SK-N-SH (cell line): ENCODE measurements at regions not wholly inside any gene's neighbourhood (a gene's known extent, or its start where the extent isn't known, plus 50 kb on each side); places are given as distances from the start of the nearest gene placed in this dataset.

Experiments
- CTCF ChIA-PET: fragments of 300-600, 350-600 bp; formaldehyde crosslinking; extraction: SDS; loops from one replicate; lab custom pipeline; 2021; lab: Yijun Ruan, JAX
- POLR2A ChIA-PET: fragments of 350-600 bp; sonication (Branson Sonifier 250); formaldehyde crosslinking; extraction: SDS; loops from one replicate; lab custom pipeline; 2020; ENCODE audit warnings: antibody characterized with exemption, inconsistent platforms; lab: Yijun Ruan, JAX
- DNase-seq: peaks from one replicate; pipeline ENCODE4 v3.0.0; 2012
- H2AFZ ChIP-seq: fragments of 200-600 bp; sonication (generic); 2 replicates; pipeline ENCODE4 v1.8.1; 2016; ENCODE audit warnings: antibody characterized with exemption, mild to moderate bottlenecking, low read depth
- H3F3A ChIP-seq: fragments of 200-600 bp; sonication (generic); replicated peaks from 2 replicates; pipeline ENCODE3; 2016; ENCODE audit warnings: antibody characterized with exemption, mild to moderate bottlenecking; ENCODE audit not compliant: insufficient read depth
- H3K27ac ChIP-seq, 2 experiments: fragments of 200-500 bp in 1 of 2; fragments of 200-600 bp in 1 of 2; sonication (Bioruptor generic) in 1 of 2; sonication (generic), shearing (Covaris generic) in 1 of 2; 2 replicates each; pipeline versions ENCODE4 v1.5.1 to v1.6.1; 2014 to 2016; ENCODE audit warnings: low read depth in 2 of 2, inconsistent platforms in 1 of 2, low read length in 1 of 2, mild to moderate bottlenecking in 1 of 2, mixed read lengths in 1 of 2
- H3K27me3 ChIP-seq: fragments of 200-600 bp; sonication (generic), shearing (Covaris generic); 2 replicates; pipeline ENCODE4 v1.6.1; 2016; ENCODE audit warnings: mixed run types; ENCODE audit not compliant: insufficient read depth
- H3K36me3 ChIP-seq, 2 experiments: fragments of 200-500 bp in 1 of 2; fragments of 200-600 bp in 1 of 2; sonication (Bioruptor generic) in 1 of 2; sonication (generic) in 1 of 2; replicated peaks in 1 of 2; 2 replicates each; pipeline versions ENCODE3 to v1.5.1; 2014 to 2016; ENCODE audit warnings: low read length in 1 of 2, mild to moderate bottlenecking in 1 of 2; ENCODE audit not compliant: insufficient read depth in 2 of 2, control insufficient read depth in 1 of 2
- H3K4me1 ChIP-seq, 2 experiments: fragments of 200-500 bp in 1 of 2; fragments of 200-600 bp in 1 of 2; sonication (Bioruptor generic) in 1 of 2; sonication (generic), shearing (Covaris generic) in 1 of 2; 2 replicates each; pipeline versions ENCODE4 v1.5.1 to v1.6.1; 2014 to 2016; ENCODE audit warnings: low read depth in 1 of 2, low read length in 1 of 2, mixed run types in 1 of 2; ENCODE audit not compliant: insufficient read depth in 2 of 2, control insufficient read depth in 1 of 2
- H3K4me2 ChIP-seq: fragments of 200-600 bp; sonication (generic), shearing (Covaris generic); 2 replicates; pipeline ENCODE4 v1.6.1; 2017; ENCODE audit warnings: mixed run types
- H3K4me3 ChIP-seq, 2 experiments: fragments of 200-500 bp in 1 of 2; fragments of 200-600 bp in 1 of 2; sonication (Bioruptor generic) in 1 of 2; sonication (generic), shearing (Covaris generic) in 1 of 2; 2 replicates each; pipeline versions ENCODE4 v1.5.1 to v1.8.1; 2014 to 2016; ENCODE audit warnings: low read depth in 2 of 2, inconsistent platforms in 1 of 2, low read length in 1 of 2, mild to moderate bottlenecking in 1 of 2, mixed read lengths in 1 of 2, moderate library complexity in 1 of 2
- H3K79me2 ChIP-seq: fragments of 200-600 bp; sonication (generic); 2 replicates; pipeline ENCODE4 v1.8.1; 2017; ENCODE audit warnings: mild to moderate bottlenecking; ENCODE audit not compliant: insufficient read depth
- H3K9ac ChIP-seq: fragments of 200-600 bp; sonication (generic); 2 replicates; pipeline ENCODE4 v1.6.1; 2017; ENCODE audit warnings: mixed run types
- H3K9me2 ChIP-seq: fragments of 200-600 bp; sonication (generic); 2 replicates; pipeline ENCODE4 v1.6.1; 2017; ENCODE audit warnings: mixed run types
- H3K9me3 ChIP-seq: fragments of 200-600 bp; sonication (generic); 2 replicates; pipeline ENCODE4 v1.6.1; 2017; ENCODE audit warnings: mixed run types, mild to moderate bottlenecking, moderate library complexity
- H4K20me1 ChIP-seq: fragments of 200-600 bp; sonication (generic); 2 replicates; pipeline ENCODE4 v1.6.1; 2017; ENCODE audit warnings: mild to moderate bottlenecking, mixed run types; ENCODE audit not compliant: insufficient read depth
- CHD2 ChIP-seq: fragments of 150-350 bp; IDR thresholded peaks from 2 replicates; pipeline ENCODE4 v1.6.1; 2018; ENCODE audit warnings: low read length; ENCODE audit not compliant: partially characterized antibody
- EP300 ChIP-seq, 2 experiments: IDR thresholded peaks; 2 replicates each; pipeline versions ENCODE4 v1.4.0 to v1.6.1; 2012; ENCODE audit warnings: borderline replicate concordance in 1 of 2, low read depth in 1 of 2, low read length in 1 of 2
- EZH2phosphoT487 ChIP-seq: fragments of 200-600 bp; sonication (generic); IDR thresholded peaks from 2 replicates; pipeline ENCODE4 v1.6.1; 2017; ENCODE audit warnings: low read depth, mixed run types, mild to moderate bottlenecking, antibody characterized with exemption, moderate library complexity, borderline replicate concordance
- FOXJ3 ChIP-seq: sonication (generic); formaldehyde crosslinking; IDR thresholded peaks from 2 replicates; pipeline ENCODE4 v1.5.1; 2020; ENCODE audit warnings: mild to moderate bottlenecking, missing genetic modification reagents
- GATA2 ChIP-seq: sonication (generic); formaldehyde crosslinking; IDR thresholded peaks from 2 replicates; pipeline ENCODE4 v1.5.0; 2020; ENCODE audit warnings: mild to moderate bottlenecking, missing genetic modification reagents
- IRF3 ChIP-seq: fragments of 150-350 bp; IDR thresholded peaks from 2 replicates; pipeline ENCODE4 v1.6.1; 2016; ENCODE audit warnings: mild to moderate bottlenecking, low read depth, low read length
- MEF2A ChIP-seq: IDR thresholded peaks from 2 replicates; pipeline ENCODE4 v1.4.0; 2012; ENCODE audit warnings: low read depth, borderline replicate concordance
- MXI1 ChIP-seq: IDR thresholded peaks from 2 replicates; pipeline ENCODE4 v1.6.1; 2012; ENCODE audit warnings: mild to moderate bottlenecking, low read depth, low read length, improper control_type of control experiment
- NFIC ChIP-seq: IDR thresholded peaks from 2 replicates; pipeline ENCODE4 v1.4.0; 2012; ENCODE audit warnings: borderline replicate concordance
- NRF1 ChIP-seq: IDR thresholded peaks from 2 replicates; pipeline ENCODE4 v1.6.1; 2012; ENCODE audit warnings: low read depth, mild to moderate bottlenecking, low read length
- POLR2AphosphoS5 ChIP-seq: IDR thresholded peaks from 2 replicates; pipeline ENCODE4 v1.6.1; 2012; ENCODE audit warnings: low read depth, low read length
- RCOR1 ChIP-seq: fragments of 150-350 bp; IDR thresholded peaks from 2 replicates; pipeline ENCODE4 v1.6.1; 2017; ENCODE audit warnings: antibody characterized with exemption, low read length
- RFX5 ChIP-seq: IDR thresholded peaks from 2 replicates; pipeline ENCODE4 v1.6.1; 2012; ENCODE audit warnings: mild to moderate bottlenecking, improper control_type of control experiment, low read length
- SIN3A ChIP-seq: IDR thresholded peaks from 2 replicates; pipeline ENCODE4 v1.6.1; 2012; ENCODE audit warnings: low read depth, mild to moderate bottlenecking, low read length, moderate library complexity, borderline replicate concordance
- SMC3 ChIP-seq: IDR thresholded peaks from 2 replicates; pipeline ENCODE4 v1.6.1; 2012; ENCODE audit warnings: low read depth, low read length, improper control_type of control experiment
- TCF12 ChIP-seq: IDR thresholded peaks from 2 replicates; pipeline ENCODE4 v1.4.0; 2012
- YY1 ChIP-seq: IDR thresholded peaks from 2 replicates; pipeline ENCODE4 v1.4.0; 2012; ENCODE audit warnings: low read depth, mild to moderate bottlenecking
- WGBS: methylation state at CpG from one replicate; pipeline ENCODE4 v1.1.6; 2017; ENCODE audit warnings: low lambda C conversion rate; 5-methylcytosine and 5-hydroxymethylcytosine counted together
- TF ChIP-seq, protein P1 (sequence below): fragments of 150-350 bp; IDR thresholded peaks from 2 replicates; pipeline ENCODE4 v1.6.1; 2017; ENCODE audit warnings: antibody characterized with exemption, low read length, low read depth, borderline replicate concordance

DNA sequence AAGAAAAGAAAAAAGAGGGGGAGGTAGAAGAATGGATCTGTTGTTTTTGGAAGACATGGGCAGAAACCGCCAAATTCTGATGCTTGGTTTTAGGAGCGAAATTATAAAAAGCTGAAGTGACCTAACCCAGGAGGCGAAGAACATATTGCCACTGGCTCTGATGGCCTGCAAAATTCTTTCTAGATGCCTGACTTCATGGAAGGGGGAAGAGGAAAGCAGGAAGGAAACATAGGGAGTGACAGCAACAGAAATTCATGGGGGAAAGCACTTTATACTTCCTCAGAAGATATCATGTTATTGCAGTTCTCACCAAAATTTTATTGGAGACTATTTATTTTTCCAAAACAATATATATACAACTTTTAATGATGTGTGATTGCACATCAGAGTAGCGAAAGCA is 213.5 kb downstream of the DLEU7 start:
- Histone ChIP-seq H3K4me2 (no peak overlapping the region), H3K36me3 (no peaks in the 10 kb centered on the region), H3K27me3 (no peaks in the 10 kb centered on the region), H3F3A (no peaks in the 10 kb centered on the region), H4K20me1 (no peaks in the 10 kb centered on the region), H3K27ac (no peak overlapping the region), H3K9ac (no peak overlapping the region), H3K4me3 (no peak overlapping the region), H3K9me2 (no peaks in the 10 kb centered on the region), H3K4me1 (no peaks in the 10 kb centered on the region; a peak in 1 of 4 replicates), H3K9me3 (no peaks in the 10 kb centered on the region), H3K79me2 (no peaks in the 10 kb centered on the region), H2AFZ (no peak overlapping the region)
- POLR2A ChIA-PET, result no interaction called here
- CTCF ChIA-PET, result no interaction called here
- DNase-seq, result no peak
- WGBS, result 96% methylated on average over 4 of the region's 4 CpGs
- TF ChIP-seq POLR2AphosphoS5 (no peak), MXI1 (no peak), SMC3 (no peak), NFIC (no peak), EP300 (IDR thresholded peaks at IDR 0.05; ENCODE audit: borderline replicate concordance in 1 of 2, low read depth in 1 of 2, low read length in 1 of 2) (no peak), IRF3 (no peak), CHD2 (no peak), SIN3A (no peak), EZH2phosphoT487 (no peak), RCOR1 (no peak)

GRCh38 chr13:50631041-50631440 is 212.5 kb downstream of the DLEU7 start:
- no peaks in the 10 kb centered on the region for H3K9me3 ChIP-seq
- TF ChIP-seq MEF2A (no peak), GATA2 (CRISPR knock-in tag) (no peak), EZH2phosphoT487 (no peak), YY1 (no peak), TCF12 (no peak), RFX5 (no peak), SMC3 (no peak), NRF1 (no peak), CHD2 (no peak), EP300 (IDR thresholded peaks at IDR 0.05; ENCODE audit: borderline replicate concordance in 1 of 2, low read depth in 1 of 2, low read length in 1 of 2) (no peak), FOXJ3 (CRISPR knock-in tag) (no peak), POLR2AphosphoS5 (no peak), NFIC (no peak)
- TF ChIP-seq, protein P1, sequence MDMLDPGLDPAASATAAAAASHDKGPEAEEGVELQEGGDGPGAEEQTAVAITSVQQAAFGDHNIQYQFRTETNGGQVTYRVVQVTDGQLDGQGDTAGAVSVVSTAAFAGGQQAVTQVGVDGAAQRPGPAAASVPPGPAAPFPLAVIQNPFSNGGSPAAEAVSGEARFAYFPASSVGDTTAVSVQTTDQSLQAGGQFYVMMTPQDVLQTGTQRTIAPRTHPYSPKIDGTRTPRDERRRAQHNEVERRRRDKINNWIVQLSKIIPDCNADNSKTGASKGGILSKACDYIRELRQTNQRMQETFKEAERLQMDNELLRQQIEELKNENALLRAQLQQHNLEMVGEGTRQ, result no peak
- TF ChIP-seq, all 33 proteins: peak for 0
- POLR2A ChIA-PET, result no interaction called here
- H3K27me3 ChIP-seq, result no peaks in the 10 kb centered on the region
- H3F3A ChIP-seq, result no peaks in the 10 kb centered on the region
- H2AFZ ChIP-seq, result no peak overlapping the region
- no peak overlapping the region for H3K27ac ChIP-seq
- no peaks in the 10 kb centered on the region for H4K20me1 ChIP-seq
- H3K4me2 ChIP-seq, result no peak overlapping the region
- H3K4me1 ChIP-seq, result no peaks in the 10 kb centered on the region; a peak in 1 of 4 replicates
- CTCF ChIA-PET, result no interaction called here
- H3K9me2 ChIP-seq, result no peaks in the 10 kb centered on the region
- no peak overlapping the region for H3K4me3 ChIP-seq
- H3K79me2 ChIP-seq, result no peaks in the 10 kb centered on the region
- H3K36me3 ChIP-seq, result no peaks in the 10 kb centered on the region
- DNase-seq, result no peak
- H3K9ac ChIP-seq, result no peak overlapping the region
- WGBS, result 83% methylated on average over 3 of the region's 3 CpGs
